HT1080 (cell line): ENCODE measurements at regions not wholly inside any gene's neighbourhood (a gene's known extent, or its start where the extent isn't known, plus 50 kb on each side); places are given as distances from the start of the nearest gene placed in this dataset.
A peak's percentile ranks its signal among the peaks of the same experiment; 100 is the strongest.

Experiments used
- DNase-seq: peaks from one replicate; pipeline ENCODE4 v3.0.0-alpha.2; 2015; ENCODE audit warnings: low read depth

DNA sequence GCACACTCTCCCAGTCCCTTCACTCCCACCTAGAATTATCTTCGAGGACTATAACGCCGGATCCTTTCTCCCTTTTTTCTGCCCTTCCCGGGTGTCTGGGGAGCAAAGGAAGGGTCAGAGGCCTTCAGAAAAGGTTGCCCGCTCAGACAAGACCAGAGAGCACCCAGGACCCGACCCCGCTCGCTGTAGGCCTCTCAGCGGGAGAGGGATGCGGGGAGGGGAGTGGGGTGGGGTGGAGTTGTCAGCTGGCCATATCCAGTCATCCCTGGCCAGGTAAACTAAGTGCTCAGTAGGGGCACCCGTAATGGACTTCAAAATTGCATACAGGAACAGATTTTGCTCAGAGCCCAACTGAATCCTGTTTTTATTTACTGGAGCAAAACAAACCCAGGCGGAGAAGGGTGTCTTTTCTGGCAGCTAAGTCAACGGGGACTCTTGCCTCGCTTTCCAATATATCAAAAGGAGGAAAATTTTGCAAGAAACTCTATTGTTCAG lies 65.0 kb downstream of the NOL4 start:
- DNase-seq, result no peak

DNA sequence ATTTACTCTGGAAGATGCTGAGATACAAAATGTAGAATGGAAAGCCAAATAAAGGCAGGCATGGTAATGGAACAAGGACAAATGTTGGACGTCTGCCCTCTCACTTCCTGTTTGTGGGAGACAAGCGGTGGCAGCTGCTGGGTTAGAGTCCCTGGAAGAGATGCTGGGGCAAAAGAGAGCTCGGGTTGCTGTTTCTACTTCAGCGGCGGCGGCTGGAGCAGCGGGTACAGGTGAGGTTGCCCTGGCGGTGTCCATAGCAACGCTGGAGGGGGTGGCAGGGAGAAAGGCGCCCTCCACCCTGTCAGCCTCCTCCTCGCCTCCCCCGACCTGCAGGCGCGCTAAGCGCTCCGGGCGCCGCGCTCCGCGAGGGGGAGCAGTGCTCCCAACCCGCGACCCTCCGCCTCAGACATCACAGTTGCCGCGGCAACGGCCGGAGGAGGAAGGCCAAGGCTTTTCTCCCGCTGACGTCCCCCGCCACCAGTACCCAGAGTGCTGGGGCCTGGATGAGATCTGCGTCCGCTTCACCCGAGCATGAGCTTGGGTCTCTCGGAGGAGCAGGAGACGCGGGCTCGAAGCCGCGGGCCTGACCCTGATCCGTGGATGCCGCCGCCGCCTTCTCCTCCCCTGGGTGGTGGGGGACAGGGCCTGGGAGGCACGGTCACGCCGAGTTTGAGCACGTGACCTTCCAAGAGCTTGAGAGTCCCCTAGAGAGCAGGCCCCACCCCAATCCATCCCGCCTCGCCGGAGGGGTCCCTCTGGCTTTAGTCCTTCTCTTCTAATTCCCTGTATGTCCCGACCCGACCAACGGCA lies 65.6 kb downstream of the NOL4 start:
- DNase-seq, result no peak

DNA sequence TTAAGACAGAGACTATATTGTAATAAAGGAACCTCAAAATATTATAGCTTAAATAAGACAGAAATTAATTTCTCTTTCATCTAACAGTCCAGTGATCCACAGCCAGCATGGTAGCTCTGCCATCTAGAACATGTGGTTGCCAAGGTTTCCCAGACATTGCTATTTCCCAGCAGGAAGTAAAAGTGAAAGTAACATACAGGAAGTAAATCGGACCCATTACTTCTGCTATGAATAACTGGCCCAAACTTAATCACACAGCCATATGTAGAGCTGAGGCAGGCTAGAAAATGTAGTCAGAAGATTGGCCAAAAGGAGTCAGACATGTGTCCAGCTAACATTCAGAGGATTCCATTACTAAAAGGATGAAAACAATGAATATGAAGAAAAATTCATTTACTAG lies 71.0 kb downstream of the NOL4 start:
- DNase-seq, result peak; percentile 65

DNA sequence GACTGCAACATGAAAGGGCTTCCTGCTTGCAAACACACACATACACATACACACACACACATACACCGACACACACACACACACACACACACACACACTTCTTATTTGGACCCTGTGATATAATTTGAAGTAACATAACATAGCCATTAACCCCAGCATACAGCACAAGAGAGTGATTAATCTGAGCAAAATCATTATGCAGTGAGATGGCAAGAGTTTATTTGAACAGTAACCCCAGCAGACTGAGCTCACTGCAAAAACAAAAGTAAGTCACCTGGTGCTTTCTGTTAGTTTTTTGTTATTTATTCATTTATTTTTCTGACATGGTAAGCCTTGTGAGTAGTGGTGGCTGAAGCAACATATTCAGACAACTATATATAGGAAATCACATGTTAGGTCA lies 93.7 kb downstream of the NOL4 start:
- no peak for DNase-seq

DNA sequence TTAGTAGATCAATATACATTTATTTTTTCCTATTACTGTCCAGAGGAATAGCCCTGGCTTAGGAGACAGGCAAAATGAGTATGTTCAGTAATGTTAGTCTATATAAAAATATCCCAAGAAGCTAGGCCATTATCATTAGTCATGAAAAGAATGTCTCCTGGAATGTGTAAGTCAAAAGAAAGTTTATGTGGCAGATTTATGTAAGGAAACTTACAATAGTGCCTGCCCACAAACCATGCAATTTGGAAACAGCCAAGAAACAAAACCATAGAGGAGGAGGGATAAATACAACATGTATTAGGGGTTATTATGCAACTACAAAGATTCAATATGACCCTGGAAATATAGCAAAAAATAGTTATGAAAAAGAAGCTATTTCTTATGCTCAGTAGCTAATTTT lies 96.3 kb downstream of the NOL4 start:
- no peak for DNase-seq

DNA sequence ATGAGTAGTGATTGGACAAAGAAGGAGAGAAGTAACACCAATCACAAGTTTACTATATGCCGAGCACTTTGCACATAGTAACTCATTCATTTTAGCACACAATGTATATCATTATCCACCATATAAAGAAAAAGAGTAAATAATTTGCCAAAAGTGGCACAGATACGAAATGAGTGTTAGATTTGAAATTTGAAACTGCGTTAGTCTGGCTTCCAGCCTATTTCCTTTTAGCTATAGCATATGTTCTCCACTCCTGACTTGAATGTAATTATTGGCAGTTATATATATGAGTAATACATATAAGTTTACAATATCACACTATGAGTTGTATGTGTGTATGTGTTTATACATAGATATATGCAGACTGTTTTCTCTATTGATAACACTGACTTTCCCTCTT lies 98.6 kb downstream of the NOL4 start:
- no peak for DNase-seq

DNA sequence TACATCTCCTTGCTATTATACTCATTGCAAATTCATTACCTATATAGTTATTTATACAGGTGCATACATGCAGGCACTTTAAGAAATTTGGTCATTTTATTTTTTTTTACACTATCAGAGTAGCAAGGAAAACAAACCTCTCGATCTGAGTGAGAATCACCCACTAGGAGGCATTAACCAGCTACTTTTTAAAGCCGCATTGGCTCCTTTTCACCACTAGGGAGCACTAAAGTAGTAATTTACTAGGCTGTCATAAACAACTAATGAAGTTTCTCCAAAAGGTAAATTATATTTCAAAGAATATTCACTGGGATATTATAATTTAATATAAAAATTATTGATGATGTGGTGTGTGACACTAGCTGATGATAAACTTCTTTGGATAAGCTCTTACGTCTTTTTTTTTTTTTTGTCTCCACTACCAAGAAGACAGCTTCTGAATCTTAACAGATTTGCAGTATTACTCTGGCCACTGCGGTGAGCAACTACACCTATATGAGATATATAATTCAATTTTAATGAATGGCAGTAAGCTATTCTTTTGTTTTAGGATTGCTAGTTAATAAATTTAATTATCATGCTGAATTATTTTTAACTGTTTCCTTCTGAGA lies 101.9 kb downstream of the NOL4 start:
- DNase-seq, result peak; percentile 58

DNA sequence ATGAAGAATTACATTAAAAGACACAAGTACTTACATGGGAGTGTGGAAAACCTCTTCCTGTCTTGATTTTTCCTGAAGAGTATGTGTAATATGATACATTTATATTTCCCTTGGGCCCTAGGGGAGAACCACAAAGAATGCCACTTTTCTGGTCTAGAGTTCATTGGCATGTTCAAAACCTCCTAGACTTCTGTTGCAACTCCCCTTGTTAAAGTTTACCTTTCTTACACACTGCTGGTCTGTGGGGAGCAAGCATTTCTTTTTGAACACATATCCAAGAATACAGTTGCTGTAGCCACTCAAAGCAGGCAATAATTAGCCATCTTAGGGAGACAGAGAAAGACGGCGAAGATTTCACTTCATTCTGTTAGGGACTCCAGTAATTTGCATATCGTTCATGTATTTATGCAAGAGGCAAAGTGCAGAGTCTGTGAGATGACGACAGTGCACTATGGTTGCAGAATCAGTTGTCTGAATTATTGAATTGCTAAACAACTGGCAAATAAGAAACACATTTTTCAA lies 103.5 kb downstream of the NOL4 start:
- DNase-seq, result peak; percentile 32

DNA sequence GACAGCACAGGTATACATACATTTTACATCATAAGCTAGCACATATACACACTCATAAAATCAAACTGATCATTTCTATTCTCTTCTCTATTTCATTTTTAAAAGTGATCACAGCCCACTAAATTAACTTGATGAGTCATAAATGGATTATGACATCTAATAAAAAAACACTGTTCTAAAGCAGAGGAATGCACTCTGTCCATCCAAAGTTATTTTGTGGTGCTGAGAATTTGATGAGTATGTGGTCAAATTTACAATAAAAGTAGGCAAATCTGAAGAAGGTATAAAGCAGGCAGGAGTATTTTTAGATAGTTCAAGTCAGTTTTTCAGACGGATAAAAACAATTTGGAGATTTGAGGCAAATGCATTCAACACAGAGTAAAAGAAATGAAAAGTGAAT lies 104.4 kb downstream of the NOL4 start:
- DNase-seq, result no peak

DNA sequence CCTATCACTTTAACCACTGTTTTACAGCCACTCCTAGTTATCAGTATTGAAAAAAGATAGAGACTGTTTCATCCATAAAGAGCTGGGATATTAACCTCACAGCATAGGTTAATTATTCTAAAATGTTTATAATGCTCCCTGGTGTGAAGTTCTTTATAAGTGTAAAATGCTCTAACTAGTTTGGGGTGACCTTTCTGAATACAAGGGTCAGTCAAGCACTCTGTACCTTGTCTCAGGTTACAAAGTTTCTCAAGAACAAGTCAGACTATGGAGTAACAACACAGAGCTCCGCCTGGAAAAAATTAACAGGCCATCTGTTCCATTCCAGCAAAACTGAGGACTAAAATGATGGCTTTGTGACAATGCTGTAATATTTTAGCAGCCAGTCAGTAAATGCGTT lies 107.4 kb downstream of the NOL4 start:
- DNase-seq, result no peak

DNA sequence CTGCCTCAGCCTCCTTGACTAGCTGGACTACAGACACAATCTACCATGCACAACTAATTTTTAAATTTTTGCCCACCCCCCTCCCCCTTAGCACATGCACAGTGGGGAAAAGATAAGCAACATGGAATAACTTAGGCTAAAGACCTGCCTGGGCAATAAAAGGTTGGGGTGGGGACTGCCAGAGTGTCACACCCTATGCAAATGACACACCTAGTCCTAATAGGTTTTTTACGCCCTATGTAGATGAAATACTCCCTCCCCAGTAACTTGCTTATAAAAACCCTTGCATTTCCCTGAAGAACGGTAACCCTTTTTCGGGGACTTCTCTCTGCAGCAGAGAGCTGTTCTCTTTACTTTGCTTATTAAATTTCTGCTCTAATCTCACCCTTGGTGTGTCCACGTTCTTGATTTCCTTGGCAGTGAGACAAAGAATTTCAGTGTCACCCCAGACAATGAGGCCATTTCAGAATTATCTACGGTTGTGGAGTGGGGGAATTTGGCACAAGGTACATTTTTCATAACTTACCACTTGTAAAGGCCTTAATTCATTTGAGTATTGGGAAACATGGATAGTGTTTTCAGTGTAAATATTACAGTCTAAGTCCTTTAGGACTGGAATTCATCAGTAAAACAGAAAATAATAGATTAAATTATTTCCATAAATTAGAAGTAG lies 109.2 kb downstream of the NOL4 start:
- DNase-seq, result no peak

DNA sequence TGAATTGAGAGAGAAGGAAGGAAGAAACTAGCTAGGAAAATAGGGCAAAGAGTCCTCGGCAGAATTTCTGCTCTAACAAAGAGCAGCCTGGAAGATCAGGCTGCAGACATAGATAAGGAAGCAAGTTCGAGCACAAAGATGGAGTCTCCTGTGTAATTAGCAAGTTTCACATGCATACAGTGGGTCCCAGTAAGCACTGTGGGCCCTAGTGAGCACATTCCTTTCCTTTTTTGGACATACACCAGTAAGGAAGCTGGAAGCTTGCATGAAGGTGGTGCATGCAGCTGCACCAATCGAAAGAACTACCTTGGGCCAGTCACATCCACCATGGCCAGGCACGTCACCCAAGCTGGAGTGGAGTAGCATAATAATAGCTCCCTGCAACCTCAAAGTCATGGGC lies 109.7 kb downstream of the NOL4 start:
- DNase-seq, result no peak

DNA sequence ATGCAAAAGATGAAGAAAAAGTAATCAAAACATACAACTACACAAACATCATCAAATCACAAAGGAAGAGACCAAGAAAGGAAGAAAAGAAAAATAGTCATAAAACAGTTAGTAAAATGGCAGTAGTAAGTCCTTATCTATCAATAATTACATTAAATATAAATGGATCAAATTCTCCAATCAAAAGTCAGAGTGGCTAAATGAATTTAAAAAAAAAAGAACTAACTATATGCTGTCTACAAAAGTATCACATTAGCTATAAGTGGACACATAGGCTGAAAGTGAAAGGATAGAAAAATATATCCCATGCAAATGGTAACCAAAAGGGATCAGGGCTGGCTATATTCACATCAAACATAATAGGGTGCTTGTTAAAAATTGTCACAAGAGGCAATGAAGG lies 116.5 kb downstream of the NOL4 start:
- no peak for DNase-seq

DNA sequence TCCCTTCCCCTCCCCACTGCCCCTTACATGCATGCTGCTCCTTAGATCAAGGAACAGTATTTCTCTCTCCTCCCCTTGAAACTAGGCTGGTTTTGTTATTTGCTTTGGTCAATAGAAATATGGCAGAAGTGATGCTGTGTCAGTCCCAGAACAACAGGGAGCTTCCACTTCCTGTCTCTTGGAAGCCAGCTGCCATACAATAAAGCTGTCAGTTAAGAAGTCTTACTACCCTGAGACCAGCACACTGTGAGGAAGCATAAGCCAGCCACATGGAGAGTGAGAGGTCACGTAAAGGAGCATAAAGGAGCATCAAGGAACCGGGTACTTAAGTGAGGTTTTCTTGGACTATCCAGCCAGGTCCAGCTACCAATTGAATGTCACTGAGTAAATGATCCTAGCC lies 126.6 kb downstream of the NOL4 start:
- DNase-seq, result no peak

DNA sequence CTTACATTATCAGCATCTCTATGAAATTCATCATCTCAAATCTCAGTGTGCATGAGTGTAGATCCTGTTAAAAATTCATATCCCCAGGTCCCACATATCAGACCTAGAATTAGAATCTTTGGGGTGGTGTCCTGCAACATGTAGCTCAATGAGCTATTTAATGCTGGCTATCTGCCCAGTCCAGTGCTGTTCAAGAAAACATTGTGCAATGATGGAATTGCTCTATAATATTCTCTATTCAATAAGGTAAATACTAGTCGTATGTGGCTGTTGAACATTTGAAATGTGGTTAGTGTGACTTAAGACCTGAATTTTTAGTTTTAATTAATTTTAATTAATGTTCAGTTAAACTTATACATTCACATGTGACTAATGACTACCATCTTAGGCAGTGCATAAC lies 127.4 kb downstream of the NOL4 start:
- DNase-seq, result no peak

DNA sequence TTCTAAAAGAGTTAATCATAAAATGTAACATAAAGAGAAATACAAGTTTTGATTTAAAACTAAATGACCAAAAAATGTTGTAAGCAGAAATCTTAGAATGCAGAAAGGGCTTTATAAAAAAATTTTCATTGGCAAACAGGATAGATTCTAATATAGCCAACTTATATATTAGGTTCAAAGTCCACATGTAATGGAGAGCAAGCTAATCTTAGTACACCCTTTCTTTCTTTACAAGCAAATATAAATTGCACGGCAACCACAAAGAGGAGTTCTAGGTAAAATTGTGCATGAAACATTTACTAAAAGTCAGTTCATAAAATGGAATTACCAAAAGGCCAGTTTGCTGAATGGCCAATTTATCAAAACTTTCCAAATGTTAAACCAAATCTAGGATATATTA lies 130.6 kb downstream of the NOL4 start:
- no peak for DNase-seq

DNA sequence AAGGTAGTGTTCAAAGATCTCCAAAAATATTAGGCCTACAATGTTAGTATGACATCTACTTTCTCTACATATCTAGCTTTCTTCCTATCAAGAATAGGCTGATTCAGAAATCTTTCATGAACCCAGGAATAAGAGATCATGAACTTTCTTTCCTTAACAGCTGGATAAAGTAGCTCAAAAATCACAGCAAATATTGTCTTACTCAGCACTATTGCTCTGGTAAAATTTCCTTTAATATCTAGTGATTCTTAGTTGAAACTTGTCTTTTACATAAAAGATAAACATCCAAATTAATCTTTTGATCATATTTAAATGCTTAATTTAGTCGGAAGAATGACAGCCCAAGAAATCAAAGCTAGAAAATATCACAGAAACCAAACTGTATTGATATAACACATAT lies 131.9 kb downstream of the NOL4 start:
- no peak for DNase-seq

DNA sequence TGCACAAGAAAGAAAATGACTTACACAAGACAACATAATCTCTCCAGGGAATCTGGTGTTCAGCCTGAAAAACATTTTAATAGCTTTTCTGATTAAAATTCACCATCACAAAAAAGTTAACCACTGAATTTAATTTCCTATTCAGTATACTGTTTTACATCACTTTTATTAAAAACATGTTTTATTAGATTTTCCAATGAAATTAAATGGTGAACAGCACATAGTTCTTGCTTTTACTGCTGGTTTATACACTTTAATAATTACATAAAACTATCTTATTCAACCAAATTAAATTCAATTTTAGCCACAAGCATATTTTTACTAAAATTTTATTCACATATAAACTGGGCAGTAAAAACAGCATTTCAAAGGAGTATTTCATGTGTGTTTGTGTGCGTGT lies 138.3 kb downstream of the NOL4 start:
- no peak for DNase-seq

DNA sequence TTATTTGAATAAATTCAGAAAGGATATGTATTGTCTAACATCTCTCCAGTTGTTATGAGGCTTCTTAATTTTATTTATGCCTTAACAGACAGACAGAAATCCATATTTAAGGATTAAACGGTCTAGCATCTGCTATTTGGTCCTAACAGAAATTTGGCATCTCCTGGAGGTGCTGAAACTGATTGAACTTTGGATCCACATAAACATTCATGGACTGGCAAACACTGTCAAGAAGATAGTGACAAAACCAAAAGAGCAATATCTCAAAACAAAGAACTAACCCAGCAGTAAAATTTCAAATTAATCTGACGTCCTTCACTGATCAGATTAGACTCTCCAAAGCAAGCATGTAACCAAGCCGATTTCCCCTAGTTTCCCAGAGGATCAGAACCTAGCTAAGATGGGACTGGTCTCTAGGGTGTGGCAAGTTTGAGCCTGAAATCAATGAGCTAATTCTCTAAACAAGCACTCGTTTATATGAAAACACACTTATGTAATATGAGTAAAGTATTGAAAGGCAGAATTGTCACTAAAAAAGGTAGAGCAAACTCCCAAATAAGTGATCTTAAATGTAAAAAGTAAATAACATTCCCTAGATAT lies 139.5 kb downstream of the NOL4 start:
- no peak for DNase-seq

DNA sequence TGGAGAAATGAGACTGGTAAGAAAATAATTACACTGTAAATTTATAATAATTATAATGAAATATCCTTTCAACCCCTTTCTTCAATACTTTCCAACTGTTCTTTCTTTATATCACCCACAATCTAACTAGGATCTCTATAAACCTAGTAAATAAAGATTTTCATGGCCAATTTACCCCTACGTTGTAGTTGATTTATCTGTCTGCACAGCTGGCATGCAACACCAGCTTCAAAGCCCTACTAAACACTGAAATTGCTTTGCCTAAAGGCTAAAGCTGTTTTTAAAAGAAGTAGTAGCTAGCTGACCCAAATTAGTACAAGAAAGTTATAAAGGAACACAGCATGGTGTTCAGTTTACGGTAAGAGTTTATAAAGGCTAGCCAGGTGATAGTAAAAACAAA lies 140.1 kb downstream of the NOL4 start:
- no peak for DNase-seq

DNA sequence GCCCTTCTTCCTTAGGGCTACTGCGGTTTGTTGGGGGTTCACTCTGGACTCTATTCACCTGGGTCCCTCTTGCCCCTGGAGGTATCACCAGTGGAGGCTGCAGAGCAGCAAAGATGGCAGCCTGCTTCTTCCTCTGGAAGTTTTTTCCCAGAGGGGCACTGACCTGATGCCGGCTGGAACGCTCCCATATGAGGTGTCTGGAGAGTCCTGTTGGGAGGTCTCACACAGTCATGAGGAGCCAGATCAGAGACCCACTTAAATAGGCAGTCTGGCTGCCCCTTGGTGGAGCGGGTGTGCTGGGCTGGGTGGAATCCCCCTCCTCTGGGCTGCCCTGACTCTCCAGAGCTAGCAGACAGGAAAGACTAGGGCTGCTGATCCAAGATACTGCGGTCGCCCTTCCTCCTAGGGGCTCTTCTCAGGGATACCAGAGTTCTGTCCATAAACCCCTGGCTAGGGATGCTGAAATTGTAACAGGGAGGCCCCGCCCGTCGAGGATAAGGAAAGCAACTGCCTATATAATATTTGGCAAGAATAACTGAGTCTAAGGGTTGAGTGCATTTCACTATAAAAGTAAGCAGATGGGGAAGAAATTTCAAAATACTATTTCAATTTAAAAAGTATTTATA lies 140.7 kb downstream of the NOL4 start:
- DNase-seq, result no peak

DNA sequence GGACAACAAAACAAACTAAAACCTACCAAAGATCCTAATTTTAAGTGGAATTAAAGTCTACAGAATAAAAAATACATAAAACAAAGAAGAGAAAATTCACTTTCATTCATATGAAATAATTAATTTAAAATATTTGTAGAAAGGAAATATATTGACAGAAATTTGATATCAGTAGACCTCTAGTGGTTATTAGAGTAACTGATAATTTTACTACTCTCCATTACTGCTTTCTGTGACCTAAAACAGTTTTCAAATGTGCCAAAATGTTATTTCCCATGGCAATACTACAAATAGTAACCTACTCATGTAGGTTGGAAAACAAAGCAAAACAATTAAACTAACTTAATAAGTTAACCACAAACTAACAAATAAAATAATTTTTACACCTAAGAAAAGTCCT lies 147.1 kb downstream of the NOL4 start:
- no peak for DNase-seq
